ENCODE measurements at regions not wholly inside any gene's neighbourhood (a gene's known extent, or its start where the extent isn't known, plus 50 kb on each side); places are given as distances from the start of the nearest gene placed in this dataset.

DNA sequence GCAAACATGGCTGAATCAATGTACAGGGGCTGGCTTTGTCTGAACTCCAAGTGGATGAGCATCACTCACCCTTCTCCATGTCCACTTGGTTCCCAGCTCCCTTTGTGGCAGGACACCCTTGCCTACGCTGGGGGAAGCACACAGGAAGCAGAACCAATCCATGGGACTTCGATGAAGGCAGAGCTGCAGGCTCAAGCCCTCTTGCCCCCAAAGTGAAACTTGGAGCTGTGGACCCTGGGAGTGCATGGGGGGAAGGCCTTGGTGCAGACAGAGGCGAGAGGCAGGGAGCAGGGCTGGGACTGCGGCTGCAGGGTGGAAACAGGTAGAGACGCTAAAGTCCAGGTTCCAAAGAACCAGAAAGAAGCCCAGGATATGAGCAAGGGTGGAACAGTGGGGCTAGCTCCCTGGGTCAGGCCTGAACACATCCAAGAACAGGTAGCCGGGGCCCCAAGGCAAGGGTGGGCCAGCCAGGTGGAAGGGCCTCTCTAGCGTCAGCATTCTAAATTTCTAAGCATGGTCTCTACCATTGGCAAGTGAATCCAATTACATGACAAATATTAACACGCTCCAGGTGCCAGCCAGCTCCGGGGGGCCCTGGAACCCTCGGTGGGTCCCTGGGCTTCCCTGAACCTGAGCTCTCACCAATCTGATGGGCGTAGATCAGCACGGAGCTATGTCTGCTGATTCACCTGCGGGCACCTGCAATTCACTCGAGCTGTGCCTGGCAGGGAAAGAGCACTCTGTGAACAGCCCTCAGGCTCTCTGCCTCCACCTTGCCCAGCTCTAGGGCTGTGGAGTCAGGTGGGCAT is 532.8 kb downstream of the BRD1 start:
- no peak for TF ChIP-seq POLR2A (IDR thresholded peaks at IDR 0.05; ENCODE audit: low read depth, low read length)
- no peak for TF ChIP-seq RCOR1 (IDR thresholded peaks at IDR 0.05; ENCODE audit: insufficient replicate concordance, low read length)
- TF ChIP-seq, protein P1, sequence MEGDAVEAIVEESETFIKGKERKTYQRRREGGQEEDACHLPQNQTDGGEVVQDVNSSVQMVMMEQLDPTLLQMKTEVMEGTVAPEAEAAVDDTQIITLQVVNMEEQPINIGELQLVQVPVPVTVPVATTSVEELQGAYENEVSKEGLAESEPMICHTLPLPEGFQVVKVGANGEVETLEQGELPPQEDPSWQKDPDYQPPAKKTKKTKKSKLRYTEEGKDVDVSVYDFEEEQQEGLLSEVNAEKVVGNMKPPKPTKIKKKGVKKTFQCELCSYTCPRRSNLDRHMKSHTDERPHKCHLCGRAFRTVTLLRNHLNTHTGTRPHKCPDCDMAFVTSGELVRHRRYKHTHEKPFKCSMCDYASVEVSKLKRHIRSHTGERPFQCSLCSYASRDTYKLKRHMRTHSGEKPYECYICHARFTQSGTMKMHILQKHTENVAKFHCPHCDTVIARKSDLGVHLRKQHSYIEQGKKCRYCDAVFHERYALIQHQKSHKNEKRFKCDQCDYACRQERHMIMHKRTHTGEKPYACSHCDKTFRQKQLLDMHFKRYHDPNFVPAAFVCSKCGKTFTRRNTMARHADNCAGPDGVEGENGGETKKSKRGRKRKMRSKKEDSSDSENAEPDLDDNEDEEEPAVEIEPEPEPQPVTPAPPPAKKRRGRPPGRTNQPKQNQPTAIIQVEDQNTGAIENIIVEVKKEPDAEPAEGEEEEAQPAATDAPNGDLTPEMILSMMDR (conservative IDR thresholded peaks at IDR 0.05; ENCODE audit: low read depth, low read length), result no peak
- TF ChIP-seq RAD21 (IDR thresholded peaks at IDR 0.05; ENCODE audit: low read length), result no peak
- no peak for TF ChIP-seq BHLHE40 (IDR thresholded peaks at IDR 0.05; ENCODE audit: low read depth, low read length)
- TF ChIP-seq MXI1 (IDR thresholded peaks at IDR 0.05; ENCODE audit: borderline replicate concordance, low read depth, low read length), result no peak
- no peak for TF ChIP-seq SMC3 (IDR thresholded peaks at IDR 0.05; ENCODE audit: low read depth, low read length)
- no peak for TF ChIP-seq ELK1 (IDR thresholded peaks at IDR 0.05; ENCODE audit: borderline replicate concordance, low read depth, low read length)
- no peak for TF ChIP-seq RFX5 (IDR thresholded peaks at IDR 0.05; ENCODE audit: low read depth, low read length)
- no peak for TF ChIP-seq CEBPB (IDR thresholded peaks at IDR 0.05; ENCODE audit: low read depth, low read length)
- TF ChIP-seq, protein P2, sequence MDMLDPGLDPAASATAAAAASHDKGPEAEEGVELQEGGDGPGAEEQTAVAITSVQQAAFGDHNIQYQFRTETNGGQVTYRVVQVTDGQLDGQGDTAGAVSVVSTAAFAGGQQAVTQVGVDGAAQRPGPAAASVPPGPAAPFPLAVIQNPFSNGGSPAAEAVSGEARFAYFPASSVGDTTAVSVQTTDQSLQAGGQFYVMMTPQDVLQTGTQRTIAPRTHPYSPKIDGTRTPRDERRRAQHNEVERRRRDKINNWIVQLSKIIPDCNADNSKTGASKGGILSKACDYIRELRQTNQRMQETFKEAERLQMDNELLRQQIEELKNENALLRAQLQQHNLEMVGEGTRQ (IDR thresholded peaks at IDR 0.05; ENCODE audit: low read depth, low read length), result no peak
- no peak for TF ChIP-seq MAZ (IDR thresholded peaks at IDR 0.05; ENCODE audit: borderline replicate concordance, low read depth, low read length)
- no peak for TF ChIP-seq FOS (IDR thresholded peaks at IDR 0.05; ENCODE audit: low read depth, low read length)
- no peak for TF ChIP-seq NFE2L2 (IDR thresholded peaks at IDR 0.05; ENCODE audit: low read depth, low read length)

Measured in IMR-90 (cell line).